HG02870 (cell line): ENCODE measurements at regions not wholly inside any gene's neighbourhood (a gene's known extent, or its start where the extent isn't known, plus 50 kb on each side); places are given as distances from the start of the nearest gene placed in this dataset.
"Not testable (repeated sequence)": the region's sequence is repeated elsewhere in the genome, so short reads cannot be mapped to it uniquely, and the experiment has no call there.

Experiments used
- ATAC-seq: cut with Tn5 transposase; IDR thresholded peaks from one replicate; pipeline ENCODE4 v1.9.1; 2021; ENCODE audit warnings: mild to moderate bottlenecking, moderate library complexity; ENCODE audit not compliant: unreplicated experiment

DNA sequence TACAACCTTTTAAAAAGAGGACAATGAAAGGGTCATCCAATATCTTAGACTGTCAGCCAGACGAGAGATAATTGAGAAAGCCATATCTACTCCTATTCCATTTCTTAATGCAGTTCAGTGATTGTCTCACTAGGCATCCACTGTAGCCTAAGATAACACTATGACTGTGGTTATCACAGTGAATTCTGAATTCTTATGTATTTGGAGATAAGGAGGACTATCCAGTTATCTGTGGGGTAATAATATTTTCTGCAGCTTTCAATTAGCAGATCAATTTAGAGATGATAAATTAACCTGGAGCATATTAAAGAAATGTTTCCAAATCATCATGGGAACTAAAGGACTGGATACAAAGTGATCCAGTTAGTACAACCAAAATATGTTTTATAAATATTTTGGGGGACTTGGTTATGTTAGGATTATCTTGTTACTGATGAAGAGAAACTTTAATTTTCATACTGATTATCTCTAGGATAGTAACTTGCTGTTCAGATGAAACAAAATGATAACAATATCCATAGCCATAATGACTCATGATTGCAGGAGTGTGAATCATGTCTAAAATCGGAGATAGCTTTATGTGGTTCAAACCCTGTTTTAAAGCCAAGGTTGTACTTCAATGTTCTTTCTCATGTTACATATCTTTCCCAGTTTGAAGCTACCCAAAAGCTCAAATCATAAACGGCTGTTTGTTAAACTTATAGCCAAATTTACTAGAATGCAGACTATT lies 1152.0 kb downstream of the HACE1 start:
- ATAC-seq, result no peak

DNA sequence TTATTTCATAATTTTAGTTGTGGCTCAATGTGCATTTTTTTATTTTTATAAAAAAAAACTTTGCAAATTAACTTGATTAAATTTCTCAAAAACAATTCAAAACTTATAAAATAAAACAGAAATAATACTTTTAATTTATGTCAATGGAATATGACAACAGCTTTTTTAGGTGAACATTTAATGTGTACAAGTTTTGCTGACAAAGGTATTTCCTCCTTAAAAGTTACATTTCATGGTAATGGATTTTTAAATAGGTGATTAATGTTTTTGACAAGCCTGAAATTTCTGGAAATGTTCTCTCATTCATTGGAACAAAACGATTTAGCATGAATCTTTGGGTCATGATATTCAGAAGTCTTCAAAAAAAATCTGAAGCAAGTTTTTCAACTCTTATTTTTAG lies 1160.0 kb downstream of the HACE1 start:
- ATAC-seq, result no peak

DNA sequence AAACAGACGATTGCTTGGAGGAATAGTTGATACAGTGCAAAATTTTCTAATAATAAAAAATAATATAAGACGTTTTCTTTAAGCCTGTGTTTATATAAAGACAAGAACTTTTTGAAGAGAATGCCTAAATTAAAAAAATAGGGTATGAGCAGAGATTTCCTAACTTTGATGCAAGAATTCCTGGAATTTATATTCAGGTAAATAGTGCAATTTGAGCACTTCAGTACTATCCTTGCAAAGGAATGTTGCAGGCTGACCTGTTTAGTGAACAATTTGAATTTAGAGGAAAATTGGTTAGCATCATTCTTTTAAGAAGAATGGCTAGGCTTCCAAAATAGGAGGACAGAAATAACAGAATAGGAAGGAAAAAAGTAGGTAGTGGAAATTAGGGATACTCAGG lies 1172.3 kb downstream of the HACE1 start:
- no peak for ATAC-seq

DNA sequence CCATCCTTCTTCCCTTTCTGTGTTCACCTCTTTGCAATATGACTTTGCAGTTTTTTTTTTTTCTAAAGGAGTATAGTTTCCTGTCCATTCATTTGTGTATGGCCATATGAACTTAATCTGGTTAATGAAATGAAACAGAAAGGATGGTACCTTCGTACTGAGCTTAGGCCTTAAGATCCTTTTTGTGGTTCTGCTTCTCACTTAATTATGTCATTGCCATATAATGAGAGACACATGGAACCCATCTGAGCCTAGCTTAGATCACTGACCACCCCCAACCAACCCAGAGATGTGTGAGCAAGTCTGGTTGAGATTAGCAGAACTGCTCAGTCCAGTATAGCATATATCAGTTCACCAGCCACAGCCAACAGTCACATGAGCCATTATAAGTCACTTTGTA lies 1179.6 kb downstream of the HACE1 start:
- no peak for ATAC-seq

DNA sequence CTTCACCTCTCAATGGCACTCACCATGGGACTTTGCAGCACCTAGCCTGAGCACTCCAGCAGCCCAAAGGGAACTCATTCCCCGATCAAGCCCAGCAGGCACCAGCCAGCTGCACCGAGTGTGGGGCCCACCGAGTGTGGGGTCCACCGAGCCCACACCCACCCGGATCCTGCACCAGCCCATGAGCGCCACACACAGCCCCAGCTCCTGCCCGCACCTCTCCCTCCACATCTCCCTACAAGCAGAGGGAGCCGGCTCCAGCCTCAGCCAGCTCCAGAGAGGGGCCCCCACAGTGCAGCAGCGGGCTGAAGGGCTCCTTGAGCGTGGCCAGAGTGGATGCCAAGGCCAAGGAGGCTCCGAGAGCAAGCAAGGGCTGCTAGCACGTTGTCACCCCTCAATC lies 1182.4 kb downstream of the HACE1 start:
- ATAC-seq, result no peak

DNA sequence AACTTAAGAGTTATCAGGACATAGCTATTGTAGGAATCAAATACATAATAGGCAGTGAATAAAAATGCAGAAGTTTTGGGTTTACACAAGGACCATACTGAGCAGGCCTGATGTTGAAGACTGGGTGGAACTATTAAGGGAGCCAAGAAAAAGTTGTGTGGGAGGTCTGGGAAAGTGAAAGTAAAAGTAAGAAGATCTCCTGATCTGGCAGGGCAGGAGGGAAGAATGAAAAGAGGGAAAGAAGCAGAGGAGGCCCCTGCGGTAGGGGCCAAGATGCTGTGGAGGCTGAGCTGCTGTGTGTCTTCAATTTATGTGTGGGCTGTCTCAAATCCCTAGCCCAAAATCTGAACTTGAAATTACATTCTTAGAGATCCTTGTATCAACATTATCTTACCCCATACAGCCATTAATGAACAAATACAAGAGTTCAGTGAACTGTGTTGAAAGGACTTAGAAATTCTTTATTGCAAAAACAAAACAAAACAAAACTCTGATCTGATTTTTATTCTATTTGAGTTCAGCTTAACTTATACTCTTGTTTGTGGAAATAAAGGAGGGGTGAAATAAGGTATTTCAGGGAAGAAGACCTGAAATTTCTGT lies 1183.8 kb downstream of the HACE1 start:
- no peak for ATAC-seq

DNA sequence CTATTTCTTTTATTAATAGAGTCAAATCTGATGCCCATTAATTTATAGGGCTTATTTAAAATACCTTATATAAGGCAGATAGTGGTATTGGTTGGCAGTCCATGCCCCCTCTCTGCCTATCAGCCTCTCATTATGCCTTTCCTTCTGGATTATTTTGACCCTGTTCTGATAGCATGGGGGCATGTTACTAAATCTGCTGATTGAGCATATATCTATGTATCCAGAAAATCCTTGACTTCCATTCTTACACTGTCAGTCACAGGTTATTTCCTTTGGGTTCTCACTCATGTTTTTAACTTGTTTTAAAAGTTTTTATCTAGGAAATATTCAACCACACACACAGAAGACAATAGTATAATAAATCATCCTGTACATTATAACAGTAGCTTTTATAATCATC lies 1184.9 kb downstream of the HACE1 start:
- ATAC-seq, result no peak

DNA sequence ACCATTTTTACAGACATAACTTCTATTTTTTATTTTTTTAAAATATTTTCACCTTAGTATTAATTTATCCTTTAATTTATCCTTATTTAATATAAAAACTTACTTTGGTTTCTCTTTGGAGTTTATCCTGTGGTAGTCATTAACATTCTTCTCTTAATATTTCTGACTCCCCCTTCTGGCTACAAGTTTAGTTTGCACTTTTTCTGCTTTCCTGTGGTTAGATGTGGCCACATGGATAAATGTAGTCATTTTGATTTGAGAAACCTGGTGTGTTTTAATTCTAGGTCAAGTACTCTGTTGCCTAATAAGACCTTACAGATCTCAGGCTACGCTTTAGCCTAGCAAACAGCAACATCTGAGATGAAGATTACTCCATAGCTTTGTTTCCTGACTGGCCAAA lies 1187.5 kb downstream of the HACE1 start:
- no peak for ATAC-seq

DNA sequence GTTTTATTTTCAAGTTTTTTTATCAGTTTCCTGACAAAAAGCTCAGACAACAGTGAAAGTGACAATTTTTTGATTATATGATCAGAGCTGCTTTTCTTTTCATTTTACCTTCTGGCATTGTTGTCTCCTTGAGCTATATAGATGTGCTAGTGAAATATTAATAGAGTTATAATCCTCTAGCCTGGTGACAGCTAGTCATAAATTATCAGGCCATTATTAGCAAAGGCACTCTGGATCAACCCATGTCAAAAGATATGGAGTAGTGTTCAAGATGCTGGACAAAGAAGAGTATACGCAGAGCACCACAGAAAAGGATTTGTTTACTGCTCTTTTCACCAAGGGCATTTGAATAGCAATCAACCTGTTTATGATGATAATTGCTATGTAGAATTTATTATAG lies 1230.1 kb downstream of the HACE1 start:
- ATAC-seq, result no peak

DNA sequence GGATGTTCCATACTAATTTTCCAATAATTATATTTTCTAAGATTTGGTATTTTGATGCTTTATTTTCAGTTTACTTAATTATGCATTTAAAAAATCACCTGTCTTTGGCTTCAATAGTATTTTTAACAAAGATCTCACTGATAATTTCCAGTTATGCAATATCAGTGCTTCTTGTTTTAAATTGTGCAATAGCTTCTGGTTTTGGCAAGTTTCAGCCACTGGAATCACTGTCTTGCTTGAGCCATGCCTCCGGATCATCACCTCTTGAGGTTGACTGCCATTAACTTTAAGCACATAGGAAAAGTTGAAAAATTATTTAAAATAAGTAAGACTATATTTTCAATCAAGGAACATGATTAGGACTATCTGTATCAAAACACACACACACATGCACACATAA lies 1242.1 kb downstream of the HACE1 start:
- no peak for ATAC-seq

DNA sequence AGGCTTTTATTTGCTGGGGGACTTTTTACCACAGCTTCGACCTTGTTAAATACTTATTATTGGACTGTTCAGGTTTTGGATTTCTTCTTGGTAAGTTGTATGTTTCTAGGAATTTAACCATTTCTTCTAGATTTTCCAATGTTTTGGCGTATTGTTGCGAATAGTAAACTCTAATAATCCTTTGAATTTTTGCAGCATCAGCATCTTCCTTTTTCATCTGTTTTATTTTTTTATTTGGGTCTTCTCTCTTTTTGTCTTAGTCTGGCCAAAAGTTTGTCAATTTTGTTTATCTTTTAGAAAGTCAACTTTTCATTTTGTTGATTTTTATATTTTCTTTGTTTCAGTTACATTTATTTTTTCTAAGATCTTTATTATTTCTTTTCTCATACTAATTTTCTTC lies 1272.0 kb downstream of the HACE1 start:
- ATAC-seq, result no peak

DNA sequence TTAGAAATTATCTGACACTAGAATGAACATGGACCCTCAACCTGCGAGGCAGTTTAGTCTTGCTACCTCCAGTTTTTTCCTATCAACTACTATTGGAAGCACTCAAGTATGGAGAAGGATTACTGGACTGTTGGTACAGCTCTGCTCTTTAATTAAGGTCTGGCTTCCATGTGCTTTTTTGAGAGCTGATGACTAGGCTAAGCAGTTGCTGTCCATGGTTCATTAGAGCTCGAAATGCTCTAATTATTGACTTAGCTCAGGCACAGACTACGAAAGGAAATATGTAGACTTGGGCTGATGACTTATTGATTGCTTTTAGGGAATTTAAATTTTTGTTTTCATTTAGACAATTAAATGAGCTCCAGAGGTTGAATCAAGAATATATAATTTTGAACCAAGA lies 1281.6 kb downstream of the HACE1 start:
- no peak for ATAC-seq

DNA sequence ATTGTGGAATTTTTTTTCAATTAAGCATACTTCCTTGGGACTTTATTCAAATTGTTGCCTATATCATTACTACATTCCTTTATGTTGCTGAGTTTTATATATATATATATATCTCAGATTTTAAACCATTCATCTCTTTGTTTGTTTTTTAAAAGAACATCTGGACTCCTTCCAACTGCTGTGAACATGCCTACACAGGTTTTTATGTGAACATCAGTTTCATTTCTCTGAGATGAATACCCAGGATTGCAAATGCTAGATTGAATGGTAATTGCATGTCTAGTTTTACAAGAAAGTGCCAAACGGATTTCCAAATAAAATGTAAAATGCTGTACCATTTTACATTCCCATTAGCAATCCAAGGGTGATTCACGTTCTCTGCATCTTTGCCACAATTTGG lies 1289.3 kb downstream of the HACE1 start:
- ATAC-seq, result no peak

DNA sequence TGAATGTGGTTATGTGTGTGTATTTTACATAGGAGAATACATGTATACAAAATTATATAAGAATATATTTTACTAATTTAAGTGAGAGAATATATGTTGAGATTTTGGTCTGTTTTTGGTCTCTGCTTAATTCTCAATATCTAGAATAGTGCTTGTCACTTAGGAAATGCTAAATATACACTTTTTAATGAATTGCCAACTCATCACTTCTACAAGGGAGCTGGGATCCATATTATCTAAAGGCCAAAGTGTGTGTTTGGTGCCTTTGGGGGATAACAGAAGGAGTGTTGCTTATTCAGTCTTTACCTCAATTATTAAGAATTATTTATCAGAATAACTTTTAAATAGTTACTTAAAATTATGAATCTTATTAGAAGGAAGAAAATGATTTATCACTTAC lies 1304.8 kb downstream of the HACE1 start:
- ATAC-seq, result no peak

DNA sequence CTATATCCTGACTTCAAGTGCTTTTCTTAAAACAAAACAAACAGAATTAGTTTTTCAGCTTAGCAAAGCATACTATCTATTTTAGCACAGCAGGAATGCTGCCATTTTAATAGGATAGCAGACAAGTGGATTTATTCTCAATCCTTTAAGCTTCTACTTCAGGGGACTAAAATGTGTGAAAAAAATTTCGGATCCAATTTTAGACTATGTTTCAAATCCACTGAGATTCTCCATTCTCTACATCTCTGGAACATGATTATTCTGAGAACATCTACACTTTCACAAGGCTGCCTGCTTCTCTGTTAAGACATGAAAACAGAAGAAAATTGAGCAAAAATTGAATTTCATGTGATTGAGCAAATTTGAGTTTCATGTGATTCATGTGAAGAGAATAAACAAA lies 1321.3 kb downstream of the HACE1 start:
- ATAC-seq, result no peak

DNA sequence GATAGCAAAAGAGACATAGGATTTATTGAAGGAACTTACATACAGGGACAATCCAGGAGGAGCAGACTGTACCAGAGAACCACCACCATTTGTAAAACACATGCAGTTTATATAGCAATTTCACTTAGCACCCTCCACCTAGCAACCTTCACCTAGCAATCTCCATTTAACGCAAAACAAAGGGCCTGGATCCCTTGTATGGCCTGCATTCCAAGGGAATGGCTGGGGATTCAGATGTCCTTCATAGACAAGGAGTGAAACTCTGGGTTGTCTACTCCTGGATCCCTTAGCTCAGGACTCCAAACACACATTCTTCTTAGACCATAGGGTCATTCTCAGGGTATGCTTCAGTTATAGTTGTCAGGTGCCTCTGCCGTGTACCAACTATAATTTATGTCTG lies 1324.9 kb downstream of the HACE1 start:
- ATAC-seq, result no peak

DNA sequence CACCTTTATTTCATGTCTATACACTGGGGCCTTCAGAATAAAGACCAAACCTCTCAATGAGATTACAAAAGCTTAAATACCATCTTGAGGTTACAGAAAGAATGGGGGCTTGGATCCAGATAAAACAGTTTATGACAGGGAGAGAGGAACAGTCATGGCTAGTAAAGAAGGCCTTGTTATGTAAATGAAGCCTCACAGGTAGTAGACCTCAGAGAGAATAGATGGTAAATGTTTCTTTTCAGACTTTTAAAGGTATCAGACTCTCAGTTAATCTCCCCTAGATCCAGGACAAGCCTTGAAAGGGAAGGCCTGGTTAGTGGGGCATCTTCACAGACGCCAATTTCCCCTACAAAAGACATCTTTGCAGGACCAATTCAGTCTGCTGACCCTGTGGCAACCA lies 1325.6 kb downstream of the HACE1 start:
- ATAC-seq, result no peak

DNA sequence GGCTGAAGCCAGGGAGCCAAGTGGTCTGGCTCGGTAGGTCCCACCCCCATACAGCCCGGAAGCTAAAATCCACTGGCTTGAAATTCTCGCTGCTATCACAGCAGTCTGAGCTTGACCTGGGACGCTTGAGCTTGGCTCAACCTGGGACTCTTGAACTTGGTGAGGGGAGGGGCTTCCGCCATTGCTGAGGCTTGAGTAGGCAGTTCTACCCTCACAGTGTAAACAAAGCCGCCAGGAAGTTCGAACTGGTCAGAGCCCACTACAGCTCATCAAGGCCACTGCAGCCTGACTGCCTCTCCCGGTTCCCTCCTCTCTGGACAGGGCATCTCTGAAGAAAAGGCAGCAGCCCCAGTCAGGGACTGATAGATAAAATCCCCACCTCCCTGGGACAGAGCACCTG lies 1337.7 kb downstream of the HACE1 start:
- no peak for ATAC-seq

DNA sequence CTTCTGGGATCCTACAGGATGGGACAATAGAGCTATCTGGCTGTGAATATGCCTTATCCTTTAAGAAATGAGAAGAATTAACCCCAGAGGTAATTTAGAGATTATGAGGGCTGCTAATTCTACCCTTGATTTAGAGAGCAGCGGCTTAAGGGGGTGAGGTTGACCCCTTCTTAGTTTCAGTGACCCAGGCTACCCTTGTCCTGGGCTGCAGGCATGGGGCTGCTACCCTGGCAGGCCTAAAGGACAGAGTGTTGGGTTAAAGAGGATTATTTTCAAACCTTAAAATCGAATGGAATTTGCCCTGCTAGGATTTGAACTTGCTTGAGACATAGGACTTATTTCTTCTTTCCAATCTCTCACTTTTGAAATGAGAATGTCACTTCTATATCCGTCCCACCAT lies 1343.4 kb downstream of the HACE1 start:
- ATAC-seq, result no peak

DNA sequence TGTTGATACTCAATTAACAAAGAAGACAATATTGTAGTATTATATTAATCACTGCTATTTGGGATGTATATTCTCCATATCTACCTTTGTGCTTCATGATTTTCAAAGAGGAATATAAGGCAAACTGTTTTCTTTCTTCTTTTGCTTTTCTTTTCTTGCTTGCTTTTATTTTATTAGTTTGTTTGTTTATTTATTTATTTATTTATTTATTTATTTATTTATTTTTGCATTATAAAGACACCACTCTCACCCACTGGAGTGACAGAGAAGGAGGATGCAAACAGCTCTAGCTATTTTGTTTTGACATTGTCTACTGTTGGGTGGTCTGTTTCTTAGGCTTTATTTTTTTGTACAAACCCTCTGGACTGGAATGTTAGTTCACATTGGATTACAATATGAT lies 1352.7 kb downstream of the HACE1 start:
- no peak for ATAC-seq

DNA sequence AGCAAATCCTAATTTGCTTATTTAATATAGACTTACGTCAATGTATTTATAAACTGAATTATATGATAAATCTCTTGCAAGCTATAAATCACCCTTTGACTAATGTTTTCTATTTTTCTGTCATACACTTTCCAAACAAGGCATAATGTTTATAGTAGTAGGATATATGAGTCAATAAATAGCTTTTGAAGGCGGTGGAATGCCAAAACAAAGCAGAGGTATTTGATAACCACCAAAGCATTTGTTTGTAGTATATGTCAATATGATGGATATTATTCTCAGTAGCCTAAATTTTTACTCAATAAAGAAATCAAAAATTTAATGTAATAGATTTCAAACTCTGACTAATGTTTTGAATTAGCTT lies 1354.6 kb downstream of the HACE1 start:
- ATAC-seq, result no peak

DNA sequence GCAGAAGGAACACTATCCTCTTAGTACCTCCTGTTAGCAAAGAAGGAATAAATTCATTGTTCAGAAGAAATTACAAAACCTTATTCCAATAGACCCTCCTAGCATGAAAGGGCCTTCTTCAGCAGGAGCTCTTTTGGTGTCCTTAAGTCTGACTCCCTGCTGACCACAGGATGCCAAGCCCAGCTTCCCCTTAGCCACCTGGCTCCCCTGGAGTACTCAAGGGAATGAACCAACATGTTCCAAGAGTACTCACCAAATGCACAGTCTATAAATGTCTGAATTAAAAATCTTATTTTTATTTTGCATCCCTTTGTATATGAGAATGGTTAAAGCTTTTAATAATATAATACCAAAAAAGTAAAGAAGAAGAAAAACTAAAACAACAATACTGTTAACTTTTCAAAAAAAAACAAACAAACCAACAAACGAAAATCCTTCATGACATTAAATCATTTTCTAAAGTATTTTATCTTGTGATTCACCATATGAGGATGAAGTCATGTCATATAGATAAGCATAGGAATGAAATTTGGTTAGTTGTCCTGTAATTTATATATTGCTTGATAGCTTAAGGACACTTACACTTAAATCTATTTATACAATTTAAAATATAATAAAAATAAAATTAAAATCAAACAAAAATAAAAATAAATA lies 1355.1 kb downstream of the HACE1 start:
- no peak for ATAC-seq

DNA sequence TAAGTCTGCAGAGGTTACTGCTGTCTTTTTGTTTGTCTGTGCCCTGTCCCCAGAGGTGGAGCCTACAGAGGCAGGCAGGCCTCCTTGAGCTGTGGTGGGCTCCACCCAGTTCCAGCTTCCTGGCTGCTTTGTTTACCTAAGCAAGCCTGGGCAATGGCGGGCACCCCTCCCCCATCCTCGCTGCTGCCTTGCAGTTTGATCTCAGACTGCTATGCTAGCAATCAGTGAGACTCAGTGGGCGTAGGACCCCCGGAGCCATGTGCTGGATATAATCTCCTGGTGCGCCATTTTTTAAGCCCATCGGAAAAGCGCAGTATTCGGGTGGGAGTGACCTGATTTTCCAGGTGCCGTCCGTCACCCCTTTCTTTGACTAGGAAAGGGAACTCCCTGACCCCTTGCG lies 1363.1 kb downstream of the HACE1 start:
- ATAC-seq, result not testable (repeated sequence)
